ENCODE measurements at regions not wholly inside any gene's neighbourhood (a gene's known extent, or its start where the extent isn't known, plus 50 kb on each side); places are given as distances from the start of the nearest gene placed in this dataset.
"Not testable (repeated sequence)": the region's sequence is repeated elsewhere in the genome, so short reads cannot be mapped to it uniquely, and the experiment has no call there.

DNA sequence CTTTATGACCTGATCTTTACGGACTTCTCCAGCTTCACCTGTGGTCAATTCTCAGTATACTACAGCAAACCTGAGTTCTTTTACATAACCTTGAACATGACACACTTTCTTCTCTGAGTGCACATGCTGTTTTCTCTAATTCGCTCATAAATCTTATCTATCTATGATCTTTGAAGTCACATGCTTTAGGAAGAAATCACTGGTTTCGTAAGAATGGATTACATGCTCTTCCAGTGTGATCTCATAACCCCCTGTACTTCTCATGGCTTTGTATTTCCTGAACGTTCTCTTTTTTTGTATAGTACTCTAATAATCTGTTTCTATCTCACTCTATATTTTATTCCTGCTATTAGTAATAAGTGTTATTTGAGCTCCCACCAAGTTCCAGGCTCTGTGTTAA is 1165.2 kb downstream of the TBL1XR1 start:
- DNase-seq, result no peak

DNA sequence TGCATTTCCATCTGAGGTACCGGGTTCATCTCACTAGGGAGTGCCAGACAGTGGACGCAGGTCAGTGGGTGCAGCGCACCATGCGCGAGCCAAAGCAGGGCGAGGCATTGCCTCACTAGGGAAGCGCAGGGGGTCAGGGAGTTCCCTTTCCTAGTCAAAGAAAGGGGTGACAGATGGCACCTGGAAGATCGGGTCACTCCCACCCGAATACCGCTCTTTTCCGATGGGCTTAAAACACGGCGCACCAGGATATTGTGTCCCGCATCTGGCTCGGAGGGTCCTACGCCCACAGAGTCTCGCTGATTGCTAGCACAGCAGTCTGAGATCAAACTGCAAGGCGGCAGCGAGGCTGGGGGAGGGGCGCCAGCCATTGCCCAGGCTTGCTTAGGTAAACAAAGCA is 1157.1 kb downstream of the NAALADL2 start:
- not testable (repeated sequence) for DNase-seq

DNA sequence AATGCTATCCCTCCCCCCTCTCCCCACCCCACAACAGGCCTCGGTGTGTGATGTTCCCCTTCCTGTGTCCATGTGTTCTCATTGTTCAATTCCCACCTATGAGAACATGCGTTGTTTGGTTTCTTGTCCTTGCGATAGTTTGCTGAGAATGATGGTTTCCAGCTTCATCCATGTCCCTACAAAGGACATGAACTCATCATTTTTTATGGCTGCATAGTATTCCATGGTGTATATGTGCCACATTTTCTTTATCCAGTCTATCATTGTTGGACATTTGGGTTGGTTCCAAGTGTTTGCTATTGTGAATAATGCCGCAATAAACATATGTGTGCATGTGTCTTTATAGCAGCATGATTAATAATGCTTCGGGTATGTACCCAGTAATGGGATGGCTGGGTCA is 1156.1 kb downstream of the NAALADL2 start:
- DNase-seq, result not testable (repeated sequence)

DNA sequence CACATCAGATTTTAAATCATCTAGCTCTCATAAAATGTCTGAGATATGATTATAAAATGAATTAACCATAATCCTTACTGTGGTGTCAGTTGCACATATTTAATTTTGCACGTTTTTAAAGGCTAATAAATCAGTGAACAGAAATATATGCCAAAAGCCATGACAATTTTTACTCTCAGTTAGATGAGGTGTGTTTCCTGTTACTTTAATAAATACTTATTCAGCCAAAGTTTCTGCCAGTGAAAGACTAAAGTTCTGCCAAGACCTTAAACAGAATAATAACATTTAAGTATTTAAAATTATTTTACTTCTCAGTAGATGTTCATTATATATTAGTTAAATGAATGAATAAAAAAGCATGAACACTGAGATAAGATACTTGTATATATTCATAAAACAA is 1150.1 kb downstream of the NAALADL2 start:
- no peak for DNase-seq

DNA sequence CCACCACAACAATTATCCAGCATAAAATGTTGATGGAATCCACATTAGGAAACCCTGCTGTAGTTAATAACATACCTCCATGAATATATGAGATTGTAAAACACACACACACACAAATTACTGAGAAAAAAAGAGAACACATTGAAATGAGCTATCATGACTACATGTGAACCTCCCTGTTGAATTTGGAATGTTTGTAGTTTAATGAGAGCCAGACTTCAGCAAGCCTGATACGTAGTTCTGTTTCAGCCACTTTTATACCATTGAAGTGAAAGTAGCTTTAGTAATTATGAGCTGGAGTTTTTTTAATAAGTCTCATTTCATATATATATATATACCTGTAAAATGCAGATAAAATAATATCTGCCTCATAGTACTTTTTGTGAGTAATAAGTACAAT is 1146.4 kb downstream of the NAALADL2 start:
- no peak for DNase-seq

DNA sequence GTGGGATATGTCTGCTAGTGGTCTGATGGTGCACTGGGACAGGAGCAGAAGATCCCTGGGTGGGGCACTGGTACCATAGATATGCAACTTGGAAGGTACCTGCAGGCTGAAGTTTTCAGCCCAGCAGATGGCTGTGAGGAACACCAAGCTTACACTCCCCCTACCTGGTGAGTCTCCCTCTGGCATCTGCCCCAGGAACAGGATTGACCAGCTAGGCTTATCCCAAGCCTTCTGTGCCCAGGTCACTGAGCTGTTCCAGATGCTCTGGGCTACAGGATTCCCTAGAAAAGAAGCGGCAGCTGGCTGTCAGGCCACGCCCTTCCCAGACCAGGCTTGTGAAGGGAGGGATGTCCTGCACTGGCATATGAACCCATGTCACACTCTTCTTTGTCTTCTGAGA is 1130.0 kb downstream of the NAALADL2 start:
- DNase-seq, result no peak

DNA sequence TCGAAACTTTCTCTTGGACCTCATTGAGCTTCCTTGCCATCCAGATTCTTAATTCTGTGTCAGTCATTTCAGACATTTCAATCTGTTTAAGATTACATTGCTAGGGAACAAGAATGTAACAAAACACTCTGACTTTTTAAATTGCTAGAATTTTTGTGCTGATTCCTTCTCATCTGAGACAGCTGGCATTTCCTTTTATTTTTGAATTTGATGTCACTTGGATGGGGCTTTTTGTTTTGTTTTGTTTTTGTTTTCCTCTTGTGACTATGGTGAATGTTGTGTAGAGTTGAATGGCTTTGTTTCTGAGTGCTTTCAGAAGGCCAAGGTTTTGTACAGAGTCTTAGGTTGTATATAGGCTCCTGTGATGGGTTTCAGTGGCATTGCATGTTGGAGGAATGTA is 1129.3 kb downstream of the NAALADL2 start:
- no peak for DNase-seq

DNA sequence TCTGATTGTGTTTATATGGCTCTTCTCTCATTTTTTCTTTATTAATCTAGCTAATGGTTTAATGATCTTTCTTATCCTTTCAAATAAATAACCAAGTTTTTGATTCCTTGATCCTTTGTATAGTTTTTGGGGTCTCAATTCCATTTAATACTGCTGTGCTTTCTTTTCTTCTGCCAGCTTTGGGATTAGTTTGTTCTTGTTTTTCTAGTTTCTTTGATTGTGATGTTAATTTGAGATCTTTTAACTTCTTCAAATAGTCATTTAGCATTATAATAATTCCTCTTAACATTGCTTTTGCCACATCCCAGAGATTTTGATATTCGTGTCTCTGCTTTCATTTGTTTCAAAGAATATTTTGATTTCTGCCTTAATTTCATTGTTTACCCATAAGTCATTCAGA is 1126.6 kb downstream of the NAALADL2 start:
- DNase-seq, result no peak

DNA sequence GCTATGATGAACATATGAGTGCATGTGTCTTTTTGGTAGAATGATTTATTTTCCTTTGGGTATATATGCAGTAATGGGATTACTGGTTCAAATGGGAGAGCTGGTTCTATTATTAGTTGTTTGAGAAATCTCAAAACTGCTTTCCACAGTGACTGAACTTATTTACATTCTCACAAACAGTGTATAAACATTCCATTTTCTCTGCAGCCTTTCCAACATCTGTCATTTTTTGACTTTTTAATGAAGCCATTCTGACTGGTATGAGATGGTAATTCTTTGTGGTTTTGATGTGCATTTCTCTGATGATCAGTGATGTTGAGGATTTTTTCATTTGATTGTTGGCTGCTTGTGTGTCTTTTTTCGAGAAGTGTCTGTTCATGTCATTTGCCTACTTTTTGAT is 1124.2 kb downstream of the NAALADL2 start:
- DNase-seq, result no peak

DNA sequence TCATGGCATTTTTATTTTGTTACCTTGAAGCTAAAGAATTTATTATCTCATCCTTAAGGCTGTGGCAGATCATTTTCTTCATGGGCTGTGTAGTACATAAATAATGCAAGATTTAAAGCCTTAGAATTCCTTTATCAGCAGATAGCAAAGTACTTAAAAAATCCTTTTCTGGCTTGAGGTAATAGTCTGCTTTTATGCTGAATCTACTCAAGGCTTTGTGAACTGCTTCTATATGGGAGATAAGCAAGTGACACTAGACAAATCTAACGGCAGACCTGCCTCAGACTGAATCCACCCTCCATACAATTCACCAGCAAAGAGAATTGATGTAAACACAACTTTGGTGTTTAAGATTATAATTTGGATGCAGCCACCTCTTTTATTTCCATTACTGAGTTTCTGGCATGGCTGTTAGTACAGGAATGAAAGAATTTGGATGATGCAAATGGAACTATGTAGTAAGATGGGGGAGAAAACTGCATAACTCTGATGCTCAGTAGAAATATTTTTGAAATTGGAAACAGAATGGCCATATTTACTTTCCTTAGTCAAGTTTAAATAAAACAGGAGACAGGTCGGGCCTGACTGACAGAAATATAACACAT is 1121.5 kb downstream of the NAALADL2 start:
- DNase-seq, result peak; percentile 22

DNA sequence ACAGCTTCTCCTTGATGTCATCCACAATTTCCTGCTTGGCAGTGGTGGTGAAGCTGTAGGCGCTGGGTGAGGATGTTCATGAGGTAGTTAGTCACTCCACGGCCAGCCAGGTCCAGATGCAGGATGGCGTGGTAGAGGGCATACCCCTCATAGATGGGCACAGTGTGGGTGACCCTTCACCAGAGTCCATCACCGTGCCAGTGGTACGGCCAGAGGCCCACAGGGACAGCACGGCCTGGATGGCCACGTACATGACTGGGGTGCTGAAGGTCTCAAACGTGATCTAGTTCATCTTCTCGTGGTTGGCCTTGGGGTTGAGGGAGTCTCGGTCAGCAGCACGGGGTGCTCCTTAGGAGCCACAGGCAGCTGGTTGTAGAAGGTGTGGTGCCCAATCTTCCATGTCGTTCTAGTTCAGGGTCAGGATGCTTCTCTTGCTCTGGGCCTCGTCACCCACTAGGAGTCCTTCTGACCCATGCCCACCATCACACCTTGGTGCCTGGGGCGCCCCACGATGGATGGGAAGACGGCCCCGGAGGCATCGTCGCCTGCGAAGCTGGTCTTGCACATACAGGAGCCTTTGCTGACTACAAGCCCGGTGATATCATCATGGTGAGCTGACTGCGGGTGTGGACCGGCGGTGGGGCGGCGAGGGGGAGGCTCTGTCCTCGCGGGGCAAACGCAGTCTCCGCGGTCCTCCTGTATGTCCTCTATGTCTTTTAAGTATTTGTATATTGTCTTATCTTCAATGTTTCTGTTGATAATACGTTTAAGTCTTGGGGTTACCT is 1119.0 kb downstream of the NAALADL2 start:
- no peak for DNase-seq

DNA sequence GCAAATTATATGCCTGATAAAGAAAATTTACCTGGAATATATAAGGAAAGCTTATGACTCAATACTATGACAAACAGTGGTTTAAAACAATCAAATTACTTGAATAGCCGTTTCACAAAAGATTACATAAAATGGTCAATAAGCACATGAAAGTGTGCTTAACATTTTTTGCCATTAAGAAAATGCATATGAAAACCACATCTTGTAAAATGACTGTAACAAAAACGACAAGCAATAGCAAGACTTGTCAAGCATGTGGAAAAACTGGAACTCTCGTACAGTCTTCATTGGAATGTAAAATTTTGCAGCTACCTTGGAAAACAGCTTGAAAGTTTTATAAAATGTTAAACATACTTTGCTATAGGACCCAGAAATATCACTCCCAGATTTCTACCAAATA is 1110.3 kb downstream of the NAALADL2 start:
- DNase-seq, result no peak

DNA sequence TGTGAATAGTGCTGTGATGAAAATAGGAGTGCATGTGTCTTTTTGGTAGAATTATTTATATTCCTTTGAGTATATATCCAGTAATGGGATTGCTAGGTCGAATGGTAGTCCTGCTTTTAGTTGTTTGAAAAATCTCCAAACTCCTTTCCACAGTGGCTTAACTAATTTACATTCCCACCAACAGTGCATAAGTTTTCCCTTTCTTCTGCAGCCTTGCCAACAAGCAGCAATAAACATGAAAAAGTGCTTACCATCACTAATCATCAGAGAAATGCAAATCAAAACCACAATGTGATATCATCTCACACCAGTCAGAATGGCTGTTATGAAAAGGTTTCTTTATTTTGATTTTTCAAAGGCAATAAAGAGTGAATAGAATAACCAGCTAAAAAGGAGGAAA is 1105.9 kb downstream of the NAALADL2 start:
- no peak for DNase-seq

DNA sequence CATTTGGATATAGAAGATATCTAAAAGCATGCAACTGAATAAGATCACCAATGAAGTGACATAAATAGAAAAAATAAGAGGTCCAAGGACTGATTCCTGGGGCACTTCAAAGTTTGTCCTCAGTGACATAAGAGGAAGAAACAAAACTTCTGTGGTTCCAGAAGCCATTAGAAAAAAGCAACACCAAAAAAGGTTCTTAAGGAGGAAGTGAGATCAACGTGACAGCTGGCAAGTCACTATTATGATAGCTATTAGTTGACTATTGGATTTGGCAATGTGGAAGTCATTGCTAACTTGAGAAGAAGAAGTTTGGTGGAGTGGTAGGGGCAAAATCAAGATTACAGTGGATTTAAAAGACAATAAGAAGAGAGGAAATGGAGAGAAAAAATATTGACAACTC is 1098.3 kb downstream of the NAALADL2 start:
- DNase-seq, result no peak

DNA sequence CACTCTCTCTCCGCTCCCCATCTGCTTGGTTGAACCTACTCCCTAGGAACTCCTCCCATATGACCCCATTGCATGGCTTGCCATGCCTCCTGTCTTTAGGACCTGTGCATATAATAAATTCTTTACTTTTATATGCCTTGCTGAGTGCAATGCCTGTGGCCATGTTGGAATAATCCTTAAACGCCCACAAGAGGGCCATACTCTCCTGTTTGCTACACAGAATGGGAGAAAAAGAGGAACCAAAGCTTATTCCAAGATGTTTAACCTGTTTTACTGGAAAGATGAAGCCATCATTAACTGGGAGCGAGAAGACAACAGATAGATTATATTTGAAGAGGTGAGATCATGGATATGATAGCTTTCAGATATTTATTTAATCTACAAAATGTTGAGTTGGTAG is 1097.8 kb downstream of the NAALADL2 start:
- DNase-seq, result no peak

DNA sequence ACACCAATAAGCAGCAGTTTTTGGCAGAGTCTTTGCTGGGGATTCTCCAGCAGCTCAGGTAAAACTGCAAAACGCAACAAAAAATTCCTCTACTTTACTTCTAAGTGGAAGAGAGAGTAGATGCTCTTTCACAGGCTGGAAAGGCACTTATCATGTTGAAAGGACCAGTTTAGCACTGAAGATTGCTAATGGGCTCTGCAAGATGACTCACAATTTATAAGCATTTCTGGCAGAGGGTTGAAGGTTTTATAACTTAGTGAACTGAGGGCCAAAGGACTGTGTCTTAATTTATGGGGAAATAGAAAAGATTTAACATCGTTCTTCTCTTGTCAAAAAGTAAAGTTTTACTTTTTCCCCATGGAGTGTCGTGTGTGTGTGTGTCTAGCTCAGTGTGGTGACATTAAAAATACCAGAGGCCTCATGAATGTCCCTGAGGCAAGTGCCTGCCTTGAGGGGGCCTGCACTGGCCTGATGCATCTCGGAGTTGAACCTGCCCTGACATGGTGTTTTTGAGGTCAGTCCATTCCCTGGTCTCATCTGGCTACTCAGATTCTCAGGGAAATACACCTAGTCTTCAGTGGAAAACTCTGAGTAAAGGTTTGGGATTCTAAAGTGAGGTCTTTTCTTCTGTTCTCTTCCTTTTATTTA is 1092.0 kb downstream of the NAALADL2 start:
- no peak for DNase-seq

DNA sequence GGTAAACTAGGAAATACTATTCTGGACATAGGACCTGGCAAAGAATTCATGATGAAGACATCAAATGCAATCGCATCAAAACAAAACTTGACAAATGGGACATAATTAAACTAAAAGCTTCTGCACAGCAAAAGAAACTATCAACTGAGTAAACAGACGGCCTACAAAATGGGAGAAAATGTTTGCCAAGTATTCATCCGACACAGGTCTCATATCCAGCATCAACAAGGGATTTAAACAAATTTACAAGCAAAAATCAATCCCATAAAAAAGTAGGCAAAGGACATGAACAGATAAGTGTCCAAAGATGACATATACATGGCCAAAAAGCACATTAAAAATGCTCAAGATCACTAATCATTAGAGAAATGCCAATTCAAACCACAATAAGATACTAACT is 1088.9 kb downstream of the NAALADL2 start:
- DNase-seq, result no peak

DNA sequence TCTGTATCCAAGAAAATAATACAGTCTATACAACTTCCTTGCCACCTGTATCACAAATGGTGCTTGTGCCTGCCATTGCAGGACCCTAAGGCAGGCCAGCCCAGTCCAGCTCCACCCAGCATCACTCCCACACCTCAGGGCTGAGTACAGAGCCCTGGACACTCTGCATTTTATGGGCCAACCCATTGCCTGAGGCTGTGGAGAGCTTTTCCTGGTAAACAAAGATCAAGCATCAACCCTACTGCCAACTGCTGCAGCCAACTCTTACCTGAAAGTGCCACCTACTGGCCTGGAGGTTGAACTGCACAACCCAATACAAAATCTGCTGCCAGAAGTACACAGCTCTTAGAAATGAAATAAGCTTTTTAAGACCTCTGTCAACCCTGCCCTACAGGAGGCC is 1082.2 kb downstream of the NAALADL2 start:
- no peak for DNase-seq

DNA sequence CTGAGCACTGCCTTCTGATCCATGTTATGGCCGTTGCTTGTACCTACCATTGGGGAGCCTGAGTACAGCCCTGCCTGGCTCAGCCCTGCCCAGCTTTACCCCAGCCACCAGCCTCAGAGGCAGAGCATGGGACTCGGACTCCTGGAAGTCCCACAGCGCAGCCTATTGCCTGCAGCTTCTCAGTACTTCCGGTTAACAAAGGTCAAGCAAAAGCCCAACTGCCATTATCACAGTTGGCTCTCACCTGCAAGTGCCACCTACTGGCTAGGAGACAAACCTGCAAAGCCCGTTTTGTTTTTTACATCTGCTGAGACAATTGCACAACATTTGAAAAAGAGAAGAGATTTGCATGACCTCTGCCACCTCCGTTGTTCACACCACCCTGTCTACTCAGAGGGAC is 1081.7 kb downstream of the NAALADL2 start:
- no peak for DNase-seq

DNA sequence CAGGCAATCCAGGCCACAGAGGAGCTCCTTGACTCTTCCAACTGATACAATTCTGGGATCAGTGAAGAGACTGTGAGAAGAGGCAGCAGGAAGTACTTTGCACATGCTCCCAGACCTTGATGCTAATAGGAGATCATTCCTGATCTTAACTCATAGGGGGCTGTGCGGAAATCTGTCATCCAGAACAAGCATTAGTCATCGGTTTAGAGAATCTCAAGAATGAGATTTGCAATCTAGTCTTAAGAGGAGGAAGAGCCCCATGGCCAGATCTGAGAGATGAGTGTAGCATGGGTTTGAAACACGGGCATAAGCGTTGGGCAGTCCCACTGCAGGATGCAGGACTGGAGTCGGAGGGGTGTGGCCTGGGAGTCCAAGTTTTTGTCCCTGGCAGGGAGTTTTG is 1081.1 kb downstream of the NAALADL2 start:
- no peak for DNase-seq

DNA sequence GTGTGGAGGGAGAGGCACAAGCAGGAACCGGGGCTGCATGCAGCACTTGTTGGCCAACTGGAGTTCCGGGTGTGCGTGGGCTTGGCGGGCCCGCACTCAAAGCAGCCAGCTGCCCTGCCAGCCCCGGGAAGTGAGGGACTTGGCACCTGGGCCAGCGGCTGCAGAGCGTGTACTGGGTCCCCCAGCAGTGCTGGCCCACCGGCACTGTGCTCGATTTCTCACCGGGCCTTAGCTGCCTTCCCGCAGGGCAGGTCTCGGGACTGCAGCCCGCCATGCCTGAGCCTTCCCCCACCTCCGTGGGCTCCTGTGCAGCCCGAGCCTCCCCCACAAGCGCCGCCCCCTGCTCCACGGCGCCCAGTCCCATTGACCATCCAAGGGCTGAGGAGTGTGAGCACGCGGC is 1078.2 kb downstream of the NAALADL2 start:
- not testable (repeated sequence) for DNase-seq

DNA sequence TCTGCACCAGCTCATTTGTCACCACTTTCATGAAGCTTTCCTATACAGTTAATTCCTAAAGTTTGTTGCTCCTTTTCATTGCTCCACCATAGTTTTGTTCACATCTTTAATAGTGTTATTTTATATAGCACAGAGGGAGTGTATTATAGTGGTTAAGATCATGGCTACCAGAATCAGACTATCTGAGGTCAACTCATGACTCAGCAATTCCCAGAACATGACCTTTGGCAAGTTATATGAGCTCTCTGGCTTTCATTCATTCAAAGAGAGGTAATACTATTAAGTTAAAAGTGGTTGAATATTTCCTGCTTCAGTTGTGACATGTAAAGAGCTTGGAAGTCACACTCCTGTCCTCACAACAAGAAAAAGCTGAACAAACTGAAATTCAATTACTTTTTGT is 1073.5 kb downstream of the NAALADL2 start:
- DNase-seq, result no peak

DNA sequence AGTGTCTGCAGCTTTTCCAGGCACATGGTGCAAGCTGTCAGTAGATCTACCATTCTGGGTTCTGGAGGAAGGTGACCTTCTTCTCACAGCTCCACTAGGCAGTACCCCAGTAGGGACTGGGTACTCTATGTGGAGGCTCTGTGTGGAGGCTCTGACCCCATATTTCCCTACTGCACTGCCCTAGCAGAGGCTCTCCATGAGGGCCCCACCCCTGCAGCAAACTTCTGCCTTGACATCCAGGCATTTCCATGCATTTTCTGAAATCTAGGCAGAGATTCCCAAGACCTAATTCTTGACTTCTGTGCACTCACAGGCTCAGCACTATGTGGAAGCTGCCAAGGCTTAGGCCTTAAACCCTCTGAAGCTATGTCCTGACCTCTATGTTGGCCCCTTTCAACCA is 1060.0 kb downstream of the NAALADL2 start:
- no peak for DNase-seq

DNA sequence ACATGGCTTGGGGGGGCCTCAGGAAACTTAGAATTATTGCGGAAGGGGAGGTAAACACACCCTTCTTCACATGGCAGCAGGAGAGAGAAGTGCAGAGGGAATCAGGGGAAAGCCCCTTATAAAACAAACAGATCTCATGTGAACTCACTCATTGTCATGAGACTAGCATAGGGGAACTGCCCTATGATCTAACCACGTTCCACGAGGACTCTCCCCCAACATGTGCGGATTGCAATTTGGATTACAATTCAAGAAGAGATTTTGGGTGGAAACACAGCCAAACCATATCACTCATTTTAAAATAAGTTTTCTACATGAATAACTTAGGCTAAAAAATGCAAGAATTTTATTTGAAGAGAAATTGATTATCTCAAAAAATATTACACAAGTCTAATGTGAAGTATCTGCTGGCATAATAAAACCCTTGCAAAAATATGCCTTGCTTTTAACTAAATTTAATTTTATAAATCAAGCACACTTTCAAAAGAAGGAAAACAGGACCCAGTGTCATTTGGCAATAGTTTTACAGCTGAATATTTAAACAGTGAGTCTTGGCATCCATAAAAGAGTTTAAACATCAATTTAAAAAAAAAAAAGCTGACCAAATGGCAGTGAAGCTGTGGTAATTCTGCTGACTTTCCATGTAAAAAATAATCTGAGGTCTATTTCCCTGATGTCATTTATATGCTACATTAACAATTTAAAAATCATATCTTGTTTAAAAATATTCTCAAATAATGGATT is 1057.2 kb downstream of the NAALADL2 start:
- DNase-seq, result no peak

Measured in eye (tissue), 1 donor.